Liver (tissue), 8 donors: ENCODE measurements at regions not wholly inside any gene's neighbourhood (a gene's known extent, or its start where the extent isn't known, plus 50 kb on each side); places are given as distances from the start of the nearest gene placed in this dataset.

Experiments
- DNase-seq: peaks from one replicate; pipeline ENCODE4 v3.0.0-alpha.2; 2017; ENCODE audit warnings: low spot score
- H3K27ac ChIP-seq, 2 donors: one replicate each; pipeline ENCODE4 v1.7.0; 2013; ENCODE audit warnings: inconsistent platforms in 2 of 2, low read length in 2 of 2, control low read depth in 1 of 2, low read depth in 1 of 2, mild to moderate bottlenecking in 1 of 2
- H3K27me3 ChIP-seq, 4 donors: one replicate each; pipeline versions ENCODE4 v1.6.1 to v1.7.0; 2013; ENCODE audit warnings: low read length in 3 of 4, inconsistent platforms in 1 of 4, mild to moderate bottlenecking in 1 of 4, moderate library complexity in 1 of 4; ENCODE audit not compliant: control insufficient read depth in 4 of 4, insufficient read depth in 4 of 4
- H3K36me3 ChIP-seq, 4 donors: one replicate each; pipeline versions ENCODE4 v1.6.1 to v1.7.0; 2013; ENCODE audit warnings: low read length in 3 of 4, mild to moderate bottlenecking in 3 of 4, low read depth in 1 of 4, moderate library complexity in 1 of 4; ENCODE audit not compliant: control insufficient read depth in 4 of 4, insufficient read depth in 3 of 4
- H3K4me1 ChIP-seq, 4 donors: one replicate each; pipeline versions ENCODE4 v1.6.1 to v1.7.0; 2013; ENCODE audit warnings: low read length in 3 of 4, mild to moderate bottlenecking in 3 of 4, moderate library complexity in 1 of 4; ENCODE audit not compliant: control insufficient read depth in 4 of 4, insufficient read depth in 4 of 4
- H3K4me3 ChIP-seq, 3 donors: one replicate each; pipeline versions ENCODE4 v1.6.1 to v1.7.0; 2013; ENCODE audit warnings: low read length in 3 of 3, control low read depth in 1 of 3, low read depth in 1 of 3, mild to moderate bottlenecking in 1 of 3
- H3K9ac ChIP-seq, 2 donors: one replicate each; pipeline ENCODE4 v1.7.0; 2013; ENCODE audit warnings: low read length in 2 of 2, mild to moderate bottlenecking in 2 of 2, moderate library complexity in 2 of 2, control low read depth in 1 of 2, low read depth in 1 of 2
- H3K9me3 ChIP-seq, 4 donors: one replicate each; pipeline versions ENCODE4 v1.6.1 to v1.7.0; 2013; ENCODE audit warnings: low read length in 3 of 4; ENCODE audit not compliant: control insufficient read depth in 4 of 4
- EGR1 ChIP-seq, 2 donors: IDR thresholded peaks; 2 replicates each; pipeline ENCODE4 v1.6.1; 2016 to 2018; ENCODE audit warnings: antibody characterized with exemption in 2 of 2, low read depth in 2 of 2
- FOXA1 ChIP-seq: IDR thresholded peaks from 2 replicates; pipeline ENCODE4 v1.6.1; 2016; ENCODE audit warnings: antibody characterized with exemption
- GABPA ChIP-seq, 2 donors: IDR thresholded peaks in 1 of 2; conservative IDR thresholded peaks in 1 of 2; 2 replicates each; pipeline ENCODE4 v1.6.1; 2016; ENCODE audit warnings: antibody characterized with exemption in 2 of 2, mild to moderate bottlenecking in 1 of 2, moderate library complexity in 1 of 2
- HNF4A ChIP-seq, 2 donors: conservative IDR thresholded peaks; 2 replicates each; pipeline ENCODE4 v1.6.1; 2016; ENCODE audit warnings: antibody characterized with exemption in 2 of 2, mild to moderate bottlenecking in 2 of 2
- JUND ChIP-seq, 2 donors: IDR thresholded peaks; 2 replicates each; pipeline ENCODE4 v1.6.1; 2016; ENCODE audit warnings: antibody characterized with exemption in 2 of 2
- NR2F2 ChIP-seq: IDR thresholded peaks from 2 replicates; pipeline ENCODE4 v1.6.1; 2016; ENCODE audit warnings: antibody characterized with exemption
- RAD21 ChIP-seq, 2 donors: IDR thresholded peaks; 2 replicates each; pipeline ENCODE4 v1.6.1; 2016; ENCODE audit warnings: antibody characterized with exemption in 2 of 2, mild to moderate bottlenecking in 2 of 2
- RXRA ChIP-seq, 2 donors: IDR thresholded peaks; 2 replicates each; pipeline ENCODE4 v1.6.1; 2017 to 2018; ENCODE audit warnings: antibody characterized with exemption in 2 of 2, mild to moderate bottlenecking in 1 of 2
- TAF1 ChIP-seq: conservative IDR thresholded peaks from 2 replicates; pipeline ENCODE4 v1.6.1; 2016; ENCODE audit warnings: antibody characterized with exemption, mild to moderate bottlenecking
- WGBS: extraction: QIAGEN DNeasy Blood & Tissue Kit; methylation state at CpG from one replicate; pipeline ENCODE4 v1.1.7; 2013; 5-methylcytosine and 5-hydroxymethylcytosine counted together
- TF ChIP-seq, protein P1 (sequence below): fragments of 150-350 bp; IDR thresholded peaks from 2 replicates; pipeline ENCODE4 v1.5.1; 2017; ENCODE audit warnings: improper control_type of control experiment, low read depth, low read length; ENCODE audit not compliant: missing input control
- TF ChIP-seq, protein P2 (sequence below): IDR thresholded peaks from 2 replicates; pipeline ENCODE4 v1.6.1; 2016; ENCODE audit warnings: antibody characterized with exemption
- TF ChIP-seq, protein P3 (sequence below): IDR thresholded peaks from 2 replicates; pipeline ENCODE4 v1.6.1; 2016; ENCODE audit warnings: antibody characterized with exemption, mild to moderate bottlenecking
- TF ChIP-seq, protein P4 (sequence below): IDR thresholded peaks from 2 replicates; pipeline ENCODE4 v1.6.1; 2016; ENCODE audit warnings: antibody characterized with exemption
- donor health status: healthy.
- donor health status: healthy.
- donor health status: healthy.
- donor health status: healthy.
- donor health status: healthy.

DNA sequence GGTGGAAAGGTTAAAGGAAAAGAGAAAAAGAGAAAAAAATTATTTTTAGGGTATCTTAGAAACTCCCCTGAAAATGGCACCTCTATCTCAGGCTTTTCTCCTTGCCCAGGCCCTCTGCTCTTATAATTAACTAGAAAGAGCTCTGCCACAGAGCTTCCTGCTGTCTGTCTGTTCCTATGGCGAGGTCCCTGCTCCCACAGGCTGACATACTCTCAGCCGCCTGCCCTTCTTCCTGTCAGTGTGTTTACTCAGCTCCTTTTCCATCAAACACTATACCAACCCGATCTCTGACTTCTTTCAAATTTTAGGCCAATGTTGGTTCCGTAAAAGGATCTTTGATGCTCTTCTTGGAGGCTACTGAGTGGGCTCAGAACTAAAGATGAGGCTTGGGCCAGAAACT, 482.6 kb downstream of the DMAC1 start (continued):
- TF ChIP-seq, protein P1, sequence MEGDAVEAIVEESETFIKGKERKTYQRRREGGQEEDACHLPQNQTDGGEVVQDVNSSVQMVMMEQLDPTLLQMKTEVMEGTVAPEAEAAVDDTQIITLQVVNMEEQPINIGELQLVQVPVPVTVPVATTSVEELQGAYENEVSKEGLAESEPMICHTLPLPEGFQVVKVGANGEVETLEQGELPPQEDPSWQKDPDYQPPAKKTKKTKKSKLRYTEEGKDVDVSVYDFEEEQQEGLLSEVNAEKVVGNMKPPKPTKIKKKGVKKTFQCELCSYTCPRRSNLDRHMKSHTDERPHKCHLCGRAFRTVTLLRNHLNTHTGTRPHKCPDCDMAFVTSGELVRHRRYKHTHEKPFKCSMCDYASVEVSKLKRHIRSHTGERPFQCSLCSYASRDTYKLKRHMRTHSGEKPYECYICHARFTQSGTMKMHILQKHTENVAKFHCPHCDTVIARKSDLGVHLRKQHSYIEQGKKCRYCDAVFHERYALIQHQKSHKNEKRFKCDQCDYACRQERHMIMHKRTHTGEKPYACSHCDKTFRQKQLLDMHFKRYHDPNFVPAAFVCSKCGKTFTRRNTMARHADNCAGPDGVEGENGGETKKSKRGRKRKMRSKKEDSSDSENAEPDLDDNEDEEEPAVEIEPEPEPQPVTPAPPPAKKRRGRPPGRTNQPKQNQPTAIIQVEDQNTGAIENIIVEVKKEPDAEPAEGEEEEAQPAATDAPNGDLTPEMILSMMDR = no peak
- TF ChIP-seq RAD21 (IDR thresholded peaks at IDR 0.05) = no peak

DNA sequence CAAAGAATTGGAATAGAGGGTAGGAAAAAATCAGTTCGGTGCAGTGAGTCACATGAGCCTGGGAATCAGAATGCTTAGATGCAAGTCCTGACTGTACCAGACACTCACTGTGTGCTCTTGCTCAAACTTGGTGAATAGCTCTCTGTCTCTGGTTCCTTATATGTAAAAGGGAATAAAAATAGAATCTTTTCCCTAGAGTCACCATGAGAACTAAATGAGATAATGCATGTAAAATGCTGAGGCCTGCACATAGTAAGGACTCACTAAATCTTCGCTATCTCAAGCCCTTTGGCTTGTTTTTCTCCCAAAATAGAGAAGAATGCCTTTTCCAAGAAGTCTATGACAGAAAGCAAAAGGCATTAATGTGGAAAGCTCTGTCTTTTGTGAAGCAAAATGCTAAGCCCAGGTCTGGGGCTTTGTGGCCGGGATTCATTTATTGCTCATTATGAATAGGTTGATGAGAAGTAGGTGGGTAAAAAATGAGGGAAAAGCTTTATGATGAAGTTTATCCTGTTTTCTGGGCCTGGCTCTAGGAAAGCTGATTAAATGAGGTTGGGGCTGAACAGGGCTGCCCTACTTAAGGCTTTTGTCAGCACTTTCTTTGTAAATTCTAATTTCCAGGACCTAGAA, 483.3 kb downstream of the DMAC1 start:
- H3K9me3 ChIP-seq = peaks cover 0 to 5% (median under 1%) of the 10 kb centered on the region in 4 donors
- DNase-seq = no peak
- no peaks in the 10 kb centered on the region for H3K36me3 ChIP-seq
- H3K4me1 ChIP-seq = no peaks in the 10 kb centered on the region
- H3K27me3 ChIP-seq = no peaks in the 10 kb centered on the region
- H3K27ac ChIP-seq = no peak overlapping the region
- WGBS = 80% methylated on average over 3 of the region's 3 CpGs
- H3K4me3 ChIP-seq = no peak overlapping the region
- TF ChIP-seq, protein P2, sequence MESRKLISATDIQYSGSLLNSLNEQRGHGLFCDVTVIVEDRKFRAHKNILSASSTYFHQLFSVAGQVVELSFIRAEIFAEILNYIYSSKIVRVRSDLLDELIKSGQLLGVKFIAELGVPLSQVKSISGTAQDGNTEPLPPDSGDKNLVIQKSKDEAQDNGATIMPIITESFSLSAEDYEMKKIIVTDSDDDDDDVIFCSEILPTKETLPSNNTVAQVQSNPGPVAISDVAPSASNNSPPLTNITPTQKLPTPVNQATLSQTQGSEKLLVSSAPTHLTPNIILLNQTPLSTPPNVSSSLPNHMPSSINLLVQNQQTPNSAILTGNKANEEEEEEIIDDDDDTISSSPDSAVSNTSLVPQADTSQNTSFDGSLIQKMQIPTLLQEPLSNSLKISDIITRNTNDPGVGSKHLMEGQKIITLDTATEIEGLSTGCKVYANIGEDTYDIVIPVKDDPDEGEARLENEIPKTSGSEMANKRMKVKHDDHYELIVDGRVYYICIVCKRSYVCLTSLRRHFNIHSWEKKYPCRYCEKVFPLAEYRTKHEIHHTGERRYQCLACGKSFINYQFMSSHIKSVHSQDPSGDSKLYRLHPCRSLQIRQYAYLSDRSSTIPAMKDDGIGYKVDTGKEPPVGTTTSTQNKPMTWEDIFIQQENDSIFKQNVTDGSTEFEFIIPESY = no peak
- no peak for TF ChIP-seq EGR1 (IDR thresholded peaks at IDR 0.05; ENCODE audit: low read depth in 2 of 2)
- TF ChIP-seq, protein P3, sequence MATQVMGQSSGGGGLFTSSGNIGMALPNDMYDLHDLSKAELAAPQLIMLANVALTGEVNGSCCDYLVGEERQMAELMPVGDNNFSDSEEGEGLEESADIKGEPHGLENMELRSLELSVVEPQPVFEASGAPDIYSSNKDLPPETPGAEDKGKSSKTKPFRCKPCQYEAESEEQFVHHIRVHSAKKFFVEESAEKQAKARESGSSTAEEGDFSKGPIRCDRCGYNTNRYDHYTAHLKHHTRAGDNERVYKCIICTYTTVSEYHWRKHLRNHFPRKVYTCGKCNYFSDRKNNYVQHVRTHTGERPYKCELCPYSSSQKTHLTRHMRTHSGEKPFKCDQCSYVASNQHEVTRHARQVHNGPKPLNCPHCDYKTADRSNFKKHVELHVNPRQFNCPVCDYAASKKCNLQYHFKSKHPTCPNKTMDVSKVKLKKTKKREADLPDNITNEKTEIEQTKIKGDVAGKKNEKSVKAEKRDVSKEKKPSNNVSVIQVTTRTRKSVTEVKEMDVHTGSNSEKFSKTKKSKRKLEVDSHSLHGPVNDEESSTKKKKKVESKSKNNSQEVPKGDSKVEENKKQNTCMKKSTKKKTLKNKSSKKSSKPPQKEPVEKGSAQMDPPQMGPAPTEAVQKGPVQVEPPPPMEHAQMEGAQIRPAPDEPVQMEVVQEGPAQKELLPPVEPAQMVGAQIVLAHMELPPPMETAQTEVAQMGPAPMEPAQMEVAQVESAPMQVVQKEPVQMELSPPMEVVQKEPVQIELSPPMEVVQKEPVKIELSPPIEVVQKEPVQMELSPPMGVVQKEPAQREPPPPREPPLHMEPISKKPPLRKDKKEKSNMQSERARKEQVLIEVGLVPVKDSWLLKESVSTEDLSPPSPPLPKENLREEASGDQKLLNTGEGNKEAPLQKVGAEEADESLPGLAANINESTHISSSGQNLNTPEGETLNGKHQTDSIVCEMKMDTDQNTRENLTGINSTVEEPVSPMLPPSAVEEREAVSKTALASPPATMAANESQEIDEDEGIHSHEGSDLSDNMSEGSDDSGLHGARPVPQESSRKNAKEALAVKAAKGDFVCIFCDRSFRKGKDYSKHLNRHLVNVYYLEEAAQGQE = no peak
- TF ChIP-seq FOXA1 = no peak
- TF ChIP-seq, protein P1 = no peak
- TF ChIP-seq GABPA (IDR thresholded peaks at IDR 0.05 in 1 of 2, conservative IDR thresholded peaks at IDR 0.05 in 1 of 2) = no peak
- TF ChIP-seq JUND (IDR thresholded peaks at IDR 0.05) = no peak
- no peak for TF ChIP-seq NR2F2
- TF ChIP-seq HNF4A (conservative IDR thresholded peaks at IDR 0.05) = no peak
- TF ChIP-seq, protein P4, sequence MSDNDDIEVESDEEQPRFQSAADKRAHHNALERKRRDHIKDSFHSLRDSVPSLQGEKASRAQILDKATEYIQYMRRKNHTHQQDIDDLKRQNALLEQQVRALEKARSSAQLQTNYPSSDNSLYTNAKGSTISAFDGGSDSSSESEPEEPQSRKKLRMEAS = no peak
- TF ChIP-seq RAD21 (IDR thresholded peaks at IDR 0.05) = no peak
- TF ChIP-seq TAF1 = no peak
- TF ChIP-seq RXRA (IDR thresholded peaks at IDR 0.05) = no peak
- H3K9ac ChIP-seq = no peak overlapping the region
